SJSA1 (cell line): ENCODE measurements at regions not wholly inside any gene's neighbourhood (a gene's known extent, or its start where the extent isn't known, plus 50 kb on each side); places are given as distances from the start of the nearest gene placed in this dataset.

Experiments
- DNase-seq, 2 experiments: peaks; one replicate each; pipeline ENCODE4 v3.0.0-alpha.2; 2015 to 2020; ENCODE audit warnings: low spot score in 2 of 2, low read depth in 1 of 2
- H3K27ac ChIP-seq: fragments of 250-450 bp; sonication (Bioruptor Pico); 2 replicates; pipeline ENCODE4 v1.5.1; 2020; ENCODE audit warnings: mild to moderate bottlenecking, moderate library complexity
- H3K27me3 ChIP-seq: fragments of 250-450 bp; sonication (Bioruptor Pico); replicated peaks from 2 replicates; pipeline ENCODE4 v1.5.1; 2020; ENCODE audit warnings: mild to moderate bottlenecking, moderate library complexity
- H3K36me3 ChIP-seq: fragments of 250-450 bp; sonication (Bioruptor Pico); 2 replicates; pipeline ENCODE4 v1.5.1; 2020; ENCODE audit warnings: mild to moderate bottlenecking
- H3K4me1 ChIP-seq: fragments of 250-450 bp; sonication (Bioruptor Pico); replicated peaks from 2 replicates; pipeline ENCODE4 v1.6.1; 2021; ENCODE audit warnings: mild to moderate bottlenecking
- H3K4me3 ChIP-seq: fragments of 250-450 bp; sonication (Bioruptor Pico); 2 replicates; pipeline ENCODE4 v1.5.1; 2020; ENCODE audit warnings: mild to moderate bottlenecking
- H3K9me3 ChIP-seq: fragments of 250-450 bp; sonication (Bioruptor Pico); replicated peaks from 2 replicates; pipeline ENCODE4 v1.5.1; 2020; ENCODE audit warnings: mild to moderate bottlenecking

DNA sequence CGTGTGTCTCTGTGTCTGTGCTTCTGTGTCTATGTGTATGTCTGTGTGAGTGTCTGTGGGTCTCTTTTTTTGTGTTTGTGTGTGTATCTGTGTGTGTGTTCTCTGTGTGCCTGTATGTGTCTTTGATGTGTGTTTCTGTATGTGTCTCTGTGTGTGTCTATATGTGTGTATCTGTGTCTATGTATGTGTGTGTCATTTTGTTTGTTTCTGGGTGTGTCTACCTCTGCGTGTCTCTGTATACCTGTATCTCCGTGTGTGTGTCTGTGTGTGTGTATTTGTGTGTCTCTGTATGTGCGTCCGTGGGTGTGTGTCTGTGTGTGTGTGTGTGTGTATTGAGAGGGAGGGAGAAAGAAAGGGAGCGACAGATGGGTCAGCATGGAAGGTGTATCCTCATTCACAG, 106.3 kb upstream of the TRABD2B start:
- DNase-seq, result no peak
- Histone ChIP-seq H3K36me3 (no peaks in the 10 kb centered on the region), H3K27me3 (0 out of 2 replicates have a peak, but pooled peaks cover 2% of the 10 kb centered on the region), H3K9me3 (no peaks in the 10 kb centered on the region; the same call in 1 of the 2 replicates), H3K4me1 (no peaks in the 10 kb centered on the region), H3K4me3 (no peak overlapping the region), H3K27ac (no peak overlapping the region)

DNA sequence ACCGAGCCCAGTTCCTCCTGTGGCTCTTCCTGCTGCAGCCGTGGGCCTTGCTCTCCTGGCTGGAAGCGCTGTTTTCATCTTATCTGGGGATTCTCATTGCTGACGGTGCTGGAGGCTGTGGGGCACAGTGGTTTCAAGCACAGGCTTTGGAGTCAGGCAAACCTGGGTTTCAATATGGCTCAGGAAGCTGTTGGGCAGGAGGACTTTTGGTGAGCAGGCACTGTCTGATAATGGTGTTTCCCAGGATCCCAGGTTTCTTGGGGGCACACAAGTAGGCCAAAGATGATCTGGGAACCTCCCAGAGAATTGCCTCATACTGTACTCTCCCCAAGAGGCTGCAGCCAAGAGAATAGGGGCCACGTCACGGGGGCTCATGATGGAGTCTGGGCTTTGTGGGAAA, 105.6 kb upstream of the TRABD2B start:
- no peaks in the 10 kb centered on the region for H3K36me3 ChIP-seq
- no peaks in the 10 kb centered on the region for H3K9me3 ChIP-seq
- H3K4me1 ChIP-seq, result no peaks in the 10 kb centered on the region
- H3K27me3 ChIP-seq, result peaks cover 2% of the 10 kb centered on the region; the same call in 1 of the 2 replicates
- H3K4me3 ChIP-seq, result no peak overlapping the region
- DNase-seq, result no peak
- no peak overlapping the region for H3K27ac ChIP-seq

DNA sequence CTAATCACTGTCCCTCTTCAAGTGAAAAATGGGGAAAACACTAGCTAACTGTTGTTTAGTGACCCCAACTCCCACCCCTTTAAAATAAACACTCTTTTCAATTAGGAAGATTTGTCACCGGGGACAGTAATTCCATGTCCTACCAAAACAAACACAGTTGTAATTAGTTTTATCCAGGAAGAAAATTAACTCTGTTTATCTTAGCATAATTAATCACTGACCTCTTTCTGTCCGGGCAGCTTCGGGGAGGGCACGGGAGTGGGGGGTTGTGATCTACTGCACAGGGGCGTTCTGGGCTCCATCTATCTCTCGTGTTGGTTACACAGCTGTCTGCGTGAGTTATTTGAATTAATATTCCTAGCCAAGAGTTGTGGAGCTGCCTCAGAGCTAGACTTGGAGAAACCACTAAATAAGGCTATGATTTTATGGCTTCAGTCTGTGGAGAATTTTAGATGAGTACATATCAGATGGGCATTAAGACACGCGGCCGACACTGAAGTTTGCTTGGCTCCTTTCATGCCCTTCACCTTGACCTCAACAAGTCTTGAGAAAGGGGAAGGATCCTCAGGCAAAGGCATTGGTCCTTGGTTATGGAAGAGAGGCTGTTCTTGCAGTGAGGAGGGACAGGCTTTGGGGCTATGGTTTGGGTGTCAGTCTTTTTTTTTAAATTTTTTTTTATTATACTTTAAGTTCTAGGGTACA, 102.0 kb upstream of the TRABD2B start:
- H3K9me3 ChIP-seq, result no peaks in the 10 kb centered on the region
- H3K27me3 ChIP-seq, result peaks cover 11% of the 10 kb centered on the region; the same call in 1 of the 2 replicates
- H3K4me3 ChIP-seq, result no peak overlapping the region
- no peaks in the 10 kb centered on the region for H3K36me3 ChIP-seq
- H3K4me1 ChIP-seq, result no peaks in the 10 kb centered on the region
- no peak overlapping the region for H3K27ac ChIP-seq
- no peak for DNase-seq

DNA sequence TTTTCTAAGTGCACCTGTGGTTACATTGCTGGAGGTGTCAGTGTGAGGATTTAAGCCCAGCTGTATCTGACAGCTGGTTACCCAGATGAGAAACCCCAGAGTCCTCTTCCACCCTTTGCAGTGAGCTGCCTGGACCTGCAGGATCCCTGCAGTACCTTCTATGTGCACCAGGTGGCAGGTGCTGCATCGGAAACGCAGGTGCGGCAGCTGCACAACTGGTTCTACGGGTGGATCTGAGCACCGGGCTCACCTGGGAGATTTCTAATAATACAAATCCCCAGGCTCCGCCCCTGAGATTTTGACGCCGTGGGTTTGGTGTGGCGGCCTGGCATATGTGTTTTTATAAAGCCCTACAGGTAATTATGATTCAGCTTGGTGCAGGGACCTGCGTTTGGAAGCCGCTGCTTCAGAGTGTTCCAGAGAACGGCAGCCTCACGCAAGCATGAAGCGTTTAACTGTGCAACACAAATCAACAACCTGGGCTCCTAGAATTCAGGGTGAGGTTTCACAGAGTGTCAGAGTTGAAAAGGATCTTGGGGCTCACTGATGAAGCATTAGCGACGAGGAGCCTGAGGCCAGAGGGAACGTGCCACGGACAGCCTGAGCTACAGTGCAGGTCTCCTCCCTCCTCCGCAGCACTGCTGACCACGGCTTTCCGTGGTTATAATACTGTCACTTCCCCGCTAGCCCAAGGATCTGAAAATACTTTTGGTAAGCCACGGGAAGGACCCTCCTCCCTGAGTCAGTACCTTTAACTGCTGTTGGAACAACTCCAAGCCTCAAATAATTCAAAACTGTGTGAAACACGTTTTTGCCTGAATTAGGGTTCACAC, 96.7 kb upstream of the TRABD2B start:
- peak; percentile 26 to 52 for DNase-seq
- Histone ChIP-seq H3K4me1 (no peaks in the 10 kb centered on the region), H3K9me3 (no peaks in the 10 kb centered on the region), H3K27me3 (peaks cover 29% of the 10 kb centered on the region; the same call in 1 of the 2 replicates), H3K27ac (no peak overlapping the region), H3K36me3 (no peaks in the 10 kb centered on the region), H3K4me3 (no peak overlapping the region)

DNA sequence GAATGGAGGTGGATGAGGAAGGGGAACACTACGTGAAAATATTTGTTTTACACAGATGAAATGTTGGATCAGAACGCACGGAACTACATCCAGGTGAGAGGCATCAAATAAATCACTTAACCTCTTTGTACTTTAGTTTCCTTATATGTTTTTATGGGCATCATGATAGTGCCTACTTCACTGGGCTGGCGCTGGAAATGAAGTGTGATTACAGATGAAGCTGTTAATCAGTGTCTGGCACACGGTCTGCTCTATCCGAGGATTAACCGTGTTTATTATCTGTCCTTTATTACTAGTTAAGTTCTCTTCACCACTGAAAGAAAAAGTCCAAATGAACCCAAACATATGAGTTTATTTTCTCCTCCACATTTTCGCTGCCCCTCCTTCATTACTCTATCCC, 96.0 kb upstream of the TRABD2B start:
- Histone ChIP-seq H3K36me3 (no peaks in the 10 kb centered on the region), H3K9me3 (no peaks in the 10 kb centered on the region), H3K27ac (no peak overlapping the region), H3K27me3 (peaks cover 29% of the 10 kb centered on the region), H3K4me1 (no peaks in the 10 kb centered on the region), H3K4me3 (no peak overlapping the region)
- DNase-seq, result no peak

DNA sequence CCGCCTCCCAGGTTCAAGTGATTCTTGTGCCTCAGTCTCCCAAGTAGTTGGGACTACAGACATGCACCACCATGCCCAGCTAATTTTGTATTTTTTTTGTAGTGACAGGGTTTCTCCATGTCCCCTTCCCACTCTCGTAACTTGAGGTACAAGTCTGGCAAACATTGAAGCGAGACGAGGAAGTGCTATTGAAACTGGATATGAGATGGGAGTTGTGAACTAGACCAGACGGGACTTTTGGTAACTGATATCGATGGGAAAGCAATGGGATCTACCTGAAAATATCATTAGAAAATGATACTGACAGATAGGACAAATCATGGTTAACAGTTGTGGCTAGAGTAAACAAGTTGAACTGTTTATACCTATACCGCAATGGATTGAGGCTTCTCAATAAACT, 95.2 kb upstream of the TRABD2B start:
- Histone ChIP-seq H3K27ac (no peak overlapping the region), H3K27me3 (peaks cover 26% of the 10 kb centered on the region), H3K4me1 (no peaks in the 10 kb centered on the region), H3K9me3 (no peaks in the 10 kb centered on the region), H3K36me3 (no peaks in the 10 kb centered on the region), H3K4me3 (no peak overlapping the region)
- no peak for DNase-seq

DNA sequence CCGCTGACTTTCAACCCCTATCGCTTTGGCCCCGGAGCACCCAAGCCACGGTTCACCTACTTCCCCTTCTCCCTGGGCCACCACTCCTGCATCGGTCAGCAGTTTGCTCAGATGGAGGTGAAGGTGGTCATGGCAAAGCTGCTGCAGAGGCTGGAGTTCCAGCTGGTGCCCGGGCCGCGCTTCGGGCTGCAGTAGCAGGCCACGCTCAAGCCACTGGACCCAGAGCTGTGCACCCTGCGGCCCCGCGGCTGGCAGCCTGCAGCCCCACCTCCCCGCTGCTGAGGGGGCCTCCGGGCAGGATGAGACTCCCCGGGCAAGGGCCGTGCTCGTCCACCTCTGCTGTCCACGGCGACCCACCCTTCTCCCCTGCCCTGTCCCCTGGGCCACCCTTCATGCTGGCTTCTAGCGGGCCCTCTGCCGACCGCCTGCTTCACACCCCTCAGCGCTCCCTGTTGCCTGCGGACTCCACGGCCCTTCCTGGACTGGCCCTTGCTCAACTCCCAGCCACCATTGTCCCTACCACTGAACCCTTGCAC, 92.2 kb upstream of the TRABD2B start:
- H3K36me3 ChIP-seq, result no peaks in the 10 kb centered on the region

DNA sequence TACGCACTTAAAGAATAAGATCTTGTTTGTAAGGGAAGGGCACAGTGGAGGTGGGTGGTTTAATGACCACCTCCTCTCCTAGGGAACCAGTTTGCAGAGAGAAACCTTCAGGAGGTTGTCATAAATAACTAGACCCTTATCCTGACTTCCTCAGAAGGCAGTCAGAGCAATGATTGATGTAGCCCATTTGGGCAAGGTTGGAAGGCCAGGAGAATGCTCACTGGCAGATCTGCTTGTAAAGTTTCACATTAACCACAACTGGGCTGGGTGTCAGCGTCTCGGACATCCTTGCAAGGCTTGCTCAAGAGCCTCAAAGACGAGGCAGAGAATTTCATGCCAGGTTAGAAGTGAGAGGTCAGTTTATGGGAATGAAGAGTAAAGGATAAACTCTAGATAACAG, 87.6 kb upstream of the TRABD2B start:
- H3K36me3 ChIP-seq, result no peaks in the 10 kb centered on the region
- H3K27me3 ChIP-seq, result peaks cover 4% of the 10 kb centered on the region; the same call in 1 of the 2 replicates
- no peaks in the 10 kb centered on the region for H3K9me3 ChIP-seq
- H3K27ac ChIP-seq, result no peak overlapping the region
- no peak overlapping the region for H3K4me3 ChIP-seq
- DNase-seq, result no peak
- H3K4me1 ChIP-seq, result no peaks in the 10 kb centered on the region

More for the DNA sequence above, 92.2 kb upstream of the TRABD2B start:
- Histone ChIP-seq H3K27me3 (peaks cover 25% of the 10 kb centered on the region), H3K9me3 (no peaks in the 10 kb centered on the region), H3K4me1 (no peaks in the 10 kb centered on the region), H3K4me3 (no peak overlapping the region), H3K27ac (no peak overlapping the region)
- no peak for DNase-seq

DNA sequence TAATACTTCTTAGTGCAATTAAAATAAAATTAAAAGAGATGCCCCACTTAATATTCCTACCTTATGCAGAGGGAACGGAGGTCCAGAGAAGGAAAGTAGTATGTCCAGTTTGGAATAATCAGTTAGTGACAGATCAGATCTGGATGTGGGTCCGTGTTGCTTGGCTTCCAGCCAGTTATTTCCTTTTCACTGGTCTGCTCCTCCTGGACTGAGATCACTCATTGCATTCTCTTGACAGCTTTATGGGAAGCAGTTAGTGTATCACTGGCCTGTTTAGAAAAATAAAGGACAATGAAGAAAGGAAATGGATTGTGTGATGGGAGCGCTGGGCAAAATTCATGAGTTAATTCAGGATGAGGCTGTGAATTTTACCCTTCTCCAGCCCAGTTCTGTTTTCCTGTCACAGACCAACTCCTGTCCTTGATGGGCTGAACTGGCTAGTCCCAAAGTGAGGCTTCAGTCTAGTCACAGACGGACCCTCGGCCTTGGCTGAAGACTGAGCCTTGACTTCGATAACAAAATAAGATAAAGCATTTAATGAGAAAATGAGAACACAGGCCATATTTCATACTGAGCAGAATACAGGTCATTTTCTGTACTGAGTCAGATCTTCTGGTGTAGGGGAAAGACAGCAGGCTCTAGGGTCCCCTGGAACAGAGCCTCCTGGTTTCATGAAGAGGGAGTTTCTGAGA, 85.2 kb upstream of the TRABD2B start:
- Histone ChIP-seq H3K9me3 (no peaks in the 10 kb centered on the region), H3K36me3 (no peaks in the 10 kb centered on the region), H3K4me1 (peaks cover 9% of the 10 kb centered on the region), H3K27ac (no peak overlapping the region), H3K27me3 (peaks cover 4% of the 10 kb centered on the region; the same call in 1 of the 2 replicates), H3K4me3 (no peak overlapping the region)
- DNase-seq, result no peak

DNA sequence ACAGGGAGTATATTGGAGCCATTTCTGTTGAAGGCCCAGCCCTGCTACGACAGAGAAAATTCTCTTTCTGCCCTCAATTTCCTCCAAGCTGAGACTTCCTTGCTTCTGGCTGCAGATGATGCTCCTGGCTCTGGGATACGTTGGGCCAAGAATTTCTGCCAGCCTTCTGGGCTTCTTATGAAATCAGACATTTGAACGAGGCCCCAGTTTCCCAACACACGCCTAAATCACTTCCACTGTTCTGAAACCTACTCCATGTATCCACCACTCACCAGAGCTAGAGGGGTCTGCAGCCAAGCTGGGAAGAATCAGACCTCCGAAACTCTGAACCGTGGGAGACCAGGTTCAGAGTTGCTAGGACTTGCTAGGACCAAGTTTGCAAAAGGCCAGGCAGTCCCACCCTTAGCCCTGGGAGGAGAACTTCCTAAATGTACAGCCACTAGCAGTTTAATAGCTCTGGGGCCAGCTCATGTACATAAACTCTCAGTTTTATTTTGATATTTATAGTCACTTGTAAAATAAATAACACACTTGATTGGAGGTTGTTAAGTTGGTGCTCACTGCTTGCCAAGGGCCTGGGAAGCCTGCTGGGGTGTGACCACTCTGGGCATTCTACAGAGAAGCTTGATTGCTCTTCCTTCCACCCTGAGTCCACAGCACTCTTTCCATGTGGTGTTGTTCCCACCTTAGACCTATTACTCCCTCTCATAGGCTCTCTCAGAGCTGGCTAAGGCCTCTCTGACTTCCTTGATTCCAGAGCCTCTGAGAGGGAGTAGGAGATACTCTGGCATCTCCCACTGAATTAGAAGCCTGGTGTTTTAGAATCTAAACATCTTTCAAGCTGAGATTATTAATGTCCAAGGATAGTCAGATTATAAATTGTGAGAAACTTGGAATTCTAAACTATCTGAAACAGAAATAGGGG, 83.4 kb upstream of the TRABD2B start:
- no peak overlapping the region for H3K4me3 ChIP-seq
- no peaks in the 10 kb centered on the region for H3K27me3 ChIP-seq
- no peaks in the 10 kb centered on the region for H3K36me3 ChIP-seq
- no peak overlapping the region for H3K27ac ChIP-seq
- H3K4me1 ChIP-seq, result peaks cover 11% of the 10 kb centered on the region
- no peaks in the 10 kb centered on the region for H3K9me3 ChIP-seq
- no peak for DNase-seq

DNA sequence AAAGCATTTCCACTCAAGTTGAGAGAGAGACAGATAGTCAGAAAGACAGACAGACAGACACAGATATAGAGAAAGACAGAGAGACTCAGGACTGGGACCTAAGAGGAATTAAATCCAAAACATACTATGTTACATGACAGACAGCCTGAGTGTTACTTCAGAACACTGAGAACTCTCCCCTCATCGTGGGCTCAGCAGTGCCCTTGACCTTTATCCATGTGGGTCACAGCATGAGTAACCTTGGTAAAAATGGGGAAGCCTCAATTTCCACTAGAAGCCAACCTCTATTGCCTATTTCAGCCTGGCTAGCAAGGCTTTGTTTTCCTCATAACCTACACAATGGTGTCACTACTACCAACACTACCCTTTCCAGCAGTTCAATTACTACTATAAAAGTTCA, 81.9 kb upstream of the TRABD2B start:
- Histone ChIP-seq H3K9me3 (no peaks in the 10 kb centered on the region), H3K27ac (no peak overlapping the region), H3K36me3 (no peaks in the 10 kb centered on the region), H3K4me1 (peaks cover 11% of the 10 kb centered on the region), H3K4me3 (no peak overlapping the region), H3K27me3 (no peaks in the 10 kb centered on the region)
- no peak for DNase-seq

DNA sequence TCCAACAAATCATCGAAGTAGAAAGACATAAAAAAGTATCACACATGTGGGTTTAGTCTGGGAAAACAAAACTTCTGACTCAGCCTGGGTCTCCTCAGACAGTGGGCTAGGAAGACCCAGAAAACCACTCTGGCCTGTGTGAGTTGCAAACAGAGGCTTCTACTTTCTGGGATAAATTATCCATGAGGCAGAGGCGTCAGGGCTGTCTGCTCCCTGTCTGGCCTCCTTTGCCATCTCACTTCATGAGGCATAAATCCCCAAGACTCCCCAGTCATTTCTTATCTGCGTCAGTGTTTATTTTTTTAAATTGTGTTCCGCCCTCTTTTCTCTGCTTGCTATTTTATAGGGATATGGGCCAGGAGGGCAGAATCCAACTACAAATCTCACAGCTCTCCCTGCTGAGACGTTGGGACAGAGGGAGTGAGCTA, 80.6 kb upstream of the TRABD2B start:
- H3K27ac ChIP-seq, result no peak overlapping the region
- peaks cover 11% of the 10 kb centered on the region for H3K4me1 ChIP-seq
- no peaks in the 10 kb centered on the region for H3K27me3 ChIP-seq
- no peaks in the 10 kb centered on the region for H3K9me3 ChIP-seq
- DNase-seq, result peak in 1 of 2 experiments; percentile 34
- H3K36me3 ChIP-seq, result no peaks in the 10 kb centered on the region
- no peak overlapping the region for H3K4me3 ChIP-seq

DNA sequence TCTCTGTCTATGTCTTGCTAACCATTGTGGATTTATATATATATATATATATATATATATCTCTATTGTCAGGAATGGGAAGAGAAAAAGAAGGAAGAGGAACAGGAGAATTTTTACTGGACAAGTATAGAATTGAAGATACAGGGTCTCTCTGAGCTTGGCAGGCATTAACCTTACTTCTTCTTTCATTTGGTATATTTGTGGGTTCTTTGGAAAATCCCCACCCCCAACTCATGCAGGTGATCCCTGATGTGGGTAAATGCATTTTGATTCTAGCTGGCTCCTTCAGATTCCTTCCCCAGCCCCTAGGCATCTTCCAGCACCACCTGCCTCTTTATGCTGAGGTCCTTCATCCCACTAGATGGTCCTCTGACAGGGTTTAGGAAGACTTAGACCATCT, 78.8 kb upstream of the TRABD2B start:
- H3K4me1 ChIP-seq, result peaks cover 11% of the 10 kb centered on the region
- no peak for DNase-seq
- H3K27ac ChIP-seq, result no peak overlapping the region
- H3K4me3 ChIP-seq, result no peak overlapping the region
- no peaks in the 10 kb centered on the region for H3K36me3 ChIP-seq
- no peaks in the 10 kb centered on the region for H3K27me3 ChIP-seq
- no peaks in the 10 kb centered on the region for H3K9me3 ChIP-seq
